Islet of Langerhans (tissue), 1 donor: ENCODE measurements at regions not wholly inside any gene's neighbourhood (a gene's known extent, or its start where the extent isn't known, plus 50 kb on each side); places are given as distances from the start of the nearest gene placed in this dataset.
"Not testable (repeated sequence)": the region's sequence is repeated elsewhere in the genome, so short reads cannot be mapped to it uniquely, and the experiment has no call there.

Experiments used
- FAIRE-seq: peaks from one replicate; lab custom pipeline; 2011; peaks lifted over from hg19 to GRCh38; lab: Jason Lieb, UNC

DNA sequence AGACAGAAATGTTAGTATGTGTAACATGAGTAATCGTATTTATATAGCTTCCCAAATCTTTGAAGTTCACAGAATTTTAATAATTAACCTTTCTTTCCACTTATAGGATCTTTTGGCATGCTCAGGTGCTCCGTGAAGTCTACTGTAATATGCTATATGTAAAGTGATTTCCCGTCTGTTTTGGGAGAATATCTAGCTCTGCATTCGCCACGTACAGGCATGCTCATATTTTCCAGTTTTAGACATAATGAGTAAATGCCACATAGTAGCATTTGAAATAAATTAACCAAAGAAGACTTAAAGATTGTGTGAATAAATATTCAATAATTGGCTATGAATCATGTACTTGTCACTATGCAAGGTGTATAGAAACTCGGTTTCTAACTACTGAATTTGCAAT is 189.0 kb upstream of the CSNK1A1L start:
- FAIRE-seq: no peak

DNA sequence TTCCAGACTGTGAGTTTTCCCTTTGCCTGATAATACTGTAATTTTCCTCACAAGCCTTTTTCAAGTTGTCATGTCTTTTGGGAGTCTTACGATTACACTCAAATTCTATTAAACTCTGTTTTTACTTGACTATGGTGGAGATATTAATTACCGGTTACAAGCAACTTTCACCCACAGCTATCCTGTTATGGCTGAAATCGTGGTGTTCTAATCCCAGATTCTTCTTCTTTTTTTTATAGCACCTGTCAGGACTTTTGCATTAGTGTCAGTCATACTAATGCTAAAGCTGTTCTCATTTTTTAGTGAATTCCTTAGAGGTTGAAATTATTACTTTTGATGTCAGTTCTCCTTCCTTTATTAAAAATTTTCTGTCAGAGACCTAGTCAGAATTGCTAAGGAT is 187.8 kb upstream of the CSNK1A1L start:
- no peak for FAIRE-seq

DNA sequence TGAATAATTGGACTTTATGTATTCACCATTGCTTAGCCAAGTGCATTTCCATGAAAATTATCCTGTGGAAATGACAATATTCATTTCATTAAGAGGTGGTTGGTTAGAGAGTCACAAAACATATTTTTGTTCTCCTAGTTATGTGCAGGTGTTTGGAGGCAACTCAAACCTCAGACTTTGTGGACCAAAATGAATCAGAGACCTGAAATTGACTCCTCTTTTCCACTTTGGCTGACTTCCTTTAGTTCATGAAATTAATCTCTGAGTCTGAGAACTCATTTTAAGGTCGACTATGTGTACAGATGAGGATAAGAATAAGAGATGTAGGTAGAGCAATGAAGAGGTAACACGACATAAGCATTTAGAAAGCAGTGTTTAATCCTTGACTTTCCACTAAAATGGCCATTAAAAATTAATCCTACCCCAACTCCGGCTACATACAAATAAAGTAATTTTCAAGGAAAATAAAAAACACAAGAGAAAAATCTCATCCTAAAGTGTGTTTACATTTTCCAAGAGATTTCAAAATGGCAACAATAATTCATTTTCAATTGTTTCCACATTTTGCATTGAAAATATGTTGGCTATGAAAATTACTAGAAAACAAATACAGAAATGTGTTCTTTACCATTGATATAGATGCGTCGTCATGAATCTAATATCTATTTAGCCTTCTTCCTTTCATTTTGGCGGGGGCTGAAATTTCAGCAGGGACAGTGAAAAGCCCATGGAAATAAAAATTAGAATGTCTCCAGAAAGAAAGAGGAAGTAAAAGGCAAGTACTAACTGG is 185.4 kb upstream of the CSNK1A1L start:
- FAIRE-seq: no peak

DNA sequence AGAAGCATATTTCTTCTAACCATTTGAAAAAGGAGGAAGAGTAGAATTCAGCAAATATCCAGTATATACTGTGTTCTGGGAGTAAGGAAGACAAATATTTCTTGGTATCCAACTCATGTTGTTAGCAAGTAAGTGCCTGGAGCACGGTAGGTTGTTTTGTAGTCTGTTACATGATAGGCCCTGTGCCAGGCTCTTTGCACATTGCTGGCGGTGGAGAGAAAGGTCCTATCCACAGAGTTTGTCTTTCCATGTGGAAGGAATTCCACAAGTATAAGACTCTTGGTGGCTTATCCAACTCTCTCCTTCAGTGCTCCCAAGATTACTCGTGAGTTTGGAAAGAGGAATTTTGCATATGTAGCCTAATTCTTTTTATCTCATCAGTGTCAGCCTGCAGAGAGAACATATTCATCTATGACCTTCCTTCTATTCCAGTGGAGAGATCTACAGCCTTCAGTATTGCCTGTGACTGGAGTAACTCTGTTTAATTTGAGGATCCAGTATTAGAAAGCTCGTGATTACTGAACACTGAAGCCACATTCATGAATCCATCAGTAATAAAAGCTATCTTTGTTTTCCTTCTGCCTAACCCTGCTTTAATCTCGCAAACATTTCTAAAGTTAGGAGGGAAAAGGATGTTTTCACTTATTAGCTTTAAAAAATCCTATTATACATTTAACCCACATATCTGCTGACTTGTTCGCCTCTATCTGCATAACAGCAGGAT is 183.9 kb upstream of the CSNK1A1L start:
- no peak for FAIRE-seq

DNA sequence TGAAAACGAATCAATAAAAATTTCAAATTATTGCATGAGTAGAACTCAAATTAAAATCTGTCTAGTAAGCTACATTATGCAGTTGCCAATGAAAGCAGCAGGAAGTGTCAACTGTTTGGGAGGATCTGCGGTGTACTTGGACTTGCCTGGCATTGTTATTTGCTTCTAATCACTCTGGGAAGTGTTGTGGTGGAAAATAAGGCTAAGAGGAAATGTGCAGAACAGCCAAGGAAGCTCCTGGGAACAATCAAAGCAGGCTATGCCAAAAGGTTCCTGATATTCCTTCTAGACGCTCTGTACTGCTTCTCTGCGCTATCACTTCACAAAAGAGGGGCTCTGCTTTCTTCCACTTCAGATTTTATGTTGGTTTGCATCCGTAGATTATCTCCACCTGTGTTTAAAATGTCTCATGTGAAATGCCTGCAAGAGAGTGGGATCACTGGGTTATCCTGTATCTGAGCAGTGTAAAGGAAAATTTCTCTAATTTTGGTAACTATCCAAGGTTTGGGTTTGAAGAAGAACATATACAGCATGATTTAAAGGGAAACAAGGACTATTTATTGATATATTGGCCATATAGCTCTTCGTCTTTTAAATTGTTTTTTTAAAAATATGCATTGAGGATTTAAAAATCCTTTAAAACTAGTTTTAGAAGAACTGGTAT is 182.7 kb upstream of the CSNK1A1L start:
- no peak for FAIRE-seq

DNA sequence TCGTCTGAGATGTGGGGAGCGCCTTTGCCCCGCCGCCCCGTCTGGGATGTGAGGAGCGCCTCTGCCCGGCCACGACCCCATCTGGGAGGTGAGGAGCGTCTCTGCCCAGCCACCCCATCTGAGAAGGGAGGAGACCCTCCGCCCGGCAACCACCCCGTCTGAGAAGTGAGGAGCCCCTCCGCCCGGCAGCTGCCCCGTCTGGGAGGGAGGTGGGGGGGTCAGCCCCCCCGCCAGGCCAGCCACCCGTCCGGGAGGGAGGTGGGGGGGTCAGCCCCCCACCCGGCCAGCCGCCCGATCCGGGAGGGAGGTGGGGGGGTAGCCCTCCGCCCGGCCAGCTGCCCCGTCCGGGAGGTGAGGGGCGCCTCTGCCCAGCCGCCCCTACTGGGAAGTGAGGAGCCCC is 174.8 kb upstream of the CSNK1A1L start:
- not testable (repeated sequence) for FAIRE-seq

DNA sequence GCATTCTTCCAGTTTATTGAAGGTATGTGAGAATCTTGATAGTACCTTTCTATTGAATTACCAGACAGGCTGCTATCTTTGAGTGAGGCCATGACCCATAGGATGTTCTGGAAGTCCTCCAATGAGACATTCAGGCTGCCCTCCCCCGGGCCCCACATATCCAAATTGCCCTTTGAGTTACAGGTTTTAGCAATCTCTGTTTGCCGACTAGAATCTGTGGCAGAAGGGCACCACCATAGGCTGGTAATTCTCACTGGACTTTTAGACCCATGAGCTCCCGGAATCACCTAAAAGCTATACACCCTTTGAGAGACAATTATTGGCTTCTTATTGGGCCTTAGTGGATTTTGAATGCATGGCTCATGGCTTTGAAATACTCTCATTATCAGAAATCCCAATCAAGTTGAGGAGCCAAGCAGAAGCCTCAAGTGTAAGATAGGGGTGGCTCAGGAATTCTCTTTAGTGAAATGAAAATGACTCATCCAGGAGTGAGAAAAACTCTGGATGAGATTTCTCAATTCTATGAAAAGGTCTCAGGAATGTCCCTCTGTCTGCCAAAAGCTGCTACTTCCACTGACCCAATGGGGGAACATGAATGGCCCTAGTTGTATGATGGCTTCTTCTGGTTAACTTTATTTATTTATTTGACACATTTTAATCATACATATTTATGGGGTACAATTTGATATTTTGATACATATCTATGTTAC is 172.1 kb upstream of the CSNK1A1L start:
- no peak for FAIRE-seq

DNA sequence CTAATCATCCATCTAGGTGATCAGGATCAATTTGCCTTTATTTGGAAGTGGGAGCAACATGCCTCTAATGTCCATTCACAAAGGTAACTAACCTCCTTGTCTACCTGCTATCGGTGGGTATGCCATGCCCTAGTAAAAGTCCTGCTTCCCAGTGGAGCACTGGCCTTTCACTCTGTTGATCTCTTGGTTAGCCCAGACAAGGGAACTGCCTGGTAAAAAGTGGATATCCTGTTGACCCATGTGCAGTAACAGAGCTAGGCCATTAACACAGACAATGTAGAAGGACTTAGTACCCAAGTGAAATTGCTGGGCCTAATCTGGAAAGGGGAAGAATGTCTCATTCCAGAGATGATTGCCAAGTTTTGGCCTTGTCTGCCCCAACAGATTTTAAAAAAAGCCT is 171.5 kb upstream of the CSNK1A1L start:
- no peak for FAIRE-seq

DNA sequence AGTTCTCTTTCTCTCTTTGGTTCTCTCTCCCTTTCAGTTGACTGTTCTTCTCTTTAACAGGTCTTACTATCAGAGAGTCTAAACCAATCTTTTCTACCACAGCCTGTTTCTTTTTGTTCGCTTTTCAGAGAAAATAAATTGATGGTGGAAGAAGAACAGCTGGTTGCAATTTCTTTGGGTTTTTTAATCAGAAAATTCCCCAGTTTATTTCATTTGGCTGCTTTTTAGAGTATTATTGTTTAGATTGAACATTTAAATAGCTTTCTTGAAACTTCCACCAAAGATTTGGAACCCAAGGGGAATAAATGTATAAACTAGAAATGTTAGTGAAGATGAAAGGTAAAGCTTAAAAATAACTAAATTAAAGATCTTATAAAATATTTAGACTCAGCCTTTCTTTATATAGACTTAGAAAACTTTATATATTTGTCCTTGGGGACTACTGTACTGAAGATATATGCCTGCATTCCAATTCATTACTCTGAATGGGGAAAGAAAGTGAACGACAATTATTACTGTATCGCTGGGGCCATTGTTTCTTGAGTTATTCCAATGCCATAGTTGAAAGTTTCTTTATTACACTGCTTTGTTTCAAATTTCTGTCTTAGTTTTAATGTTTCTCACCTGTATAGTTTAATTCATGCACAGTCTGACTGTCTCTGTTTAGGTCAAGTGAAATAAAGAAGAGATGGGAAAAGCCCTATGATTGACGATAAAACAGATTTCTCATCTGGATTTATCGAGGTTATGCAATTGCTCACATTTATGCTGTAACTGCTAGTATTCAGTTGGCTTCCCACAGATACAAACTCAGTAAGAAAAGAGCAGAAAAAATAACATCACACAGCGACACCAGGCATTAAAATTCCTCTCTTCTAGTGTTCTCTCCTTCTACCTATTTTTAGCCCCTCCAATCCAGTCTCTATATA is 169.4 kb upstream of the CSNK1A1L start:
- FAIRE-seq: no peak

DNA sequence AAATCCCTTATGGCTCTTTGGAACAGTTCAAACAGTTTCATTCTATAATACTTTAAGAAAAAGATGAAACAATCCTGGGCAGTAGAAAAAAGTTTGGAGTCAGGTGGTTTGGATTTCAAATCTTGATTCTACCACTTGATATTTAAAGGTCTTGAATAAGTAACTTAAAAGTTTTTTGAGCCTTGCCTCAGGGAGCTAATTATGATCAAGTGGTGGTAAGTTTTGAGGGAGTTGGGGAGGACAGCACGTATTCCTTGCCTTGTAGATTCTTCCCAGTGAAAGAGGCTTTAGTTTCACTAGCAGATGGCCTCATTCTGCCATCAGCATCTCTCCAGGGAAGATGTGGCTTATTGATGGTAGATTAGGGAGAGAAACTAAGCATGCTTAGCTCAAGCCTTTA is 168.4 kb upstream of the CSNK1A1L start:
- FAIRE-seq: no peak

DNA sequence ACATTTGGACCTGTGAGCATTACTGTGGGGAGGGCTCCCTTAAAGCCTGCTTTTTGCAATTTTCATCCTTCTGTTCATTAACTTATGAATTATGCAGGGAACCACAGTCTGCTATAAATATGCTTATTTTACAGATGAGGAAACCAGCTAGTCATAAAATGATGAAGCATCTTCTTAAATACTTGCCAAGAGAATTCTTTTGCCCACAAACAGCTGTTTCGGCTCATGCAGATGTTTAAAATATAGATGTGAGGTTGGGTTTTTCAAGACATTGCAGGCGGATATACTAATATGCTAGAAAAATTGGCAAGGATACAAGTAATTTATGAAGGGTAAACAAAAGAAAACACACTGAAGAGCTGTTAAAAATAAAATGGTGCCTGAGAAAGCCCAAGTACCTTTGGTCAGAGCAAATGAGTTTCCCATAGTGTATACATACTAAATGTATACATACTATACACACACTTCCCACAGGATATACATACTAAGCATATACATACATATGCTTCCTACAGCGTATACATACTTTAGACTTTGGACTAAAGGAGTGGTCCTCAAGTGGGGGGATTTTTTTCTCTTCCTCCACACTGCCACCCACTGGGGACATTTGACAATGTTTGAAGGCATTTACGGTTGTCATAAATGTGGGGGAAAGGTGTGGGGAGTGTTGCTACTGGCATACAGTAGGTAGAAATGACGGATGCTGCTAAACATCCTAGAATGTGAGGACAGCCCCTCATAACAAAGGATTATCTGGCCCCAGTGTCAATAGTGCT is 164.9 kb upstream of the CSNK1A1L start:
- no peak for FAIRE-seq

DNA sequence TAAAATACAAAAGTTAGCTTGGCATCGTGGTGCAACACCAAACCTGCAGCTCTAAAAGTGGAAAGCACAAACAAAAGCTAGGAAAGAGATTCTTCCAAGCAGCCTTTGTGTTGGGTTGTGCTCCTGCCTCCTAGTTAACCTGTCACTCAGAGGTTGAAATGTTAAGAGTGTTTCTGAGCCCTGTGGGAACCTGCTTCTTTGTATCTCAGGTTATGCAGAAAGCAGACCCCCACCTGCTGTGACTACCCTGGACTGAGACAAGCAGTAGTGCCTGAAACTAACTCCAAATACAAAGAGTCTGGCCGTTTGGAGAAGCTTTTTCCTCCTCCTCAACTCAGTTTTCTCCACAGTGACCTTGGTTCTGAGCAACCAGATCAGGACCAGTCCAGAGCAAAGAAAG is 158.4 kb upstream of the CSNK1A1L start:
- FAIRE-seq: no peak

DNA sequence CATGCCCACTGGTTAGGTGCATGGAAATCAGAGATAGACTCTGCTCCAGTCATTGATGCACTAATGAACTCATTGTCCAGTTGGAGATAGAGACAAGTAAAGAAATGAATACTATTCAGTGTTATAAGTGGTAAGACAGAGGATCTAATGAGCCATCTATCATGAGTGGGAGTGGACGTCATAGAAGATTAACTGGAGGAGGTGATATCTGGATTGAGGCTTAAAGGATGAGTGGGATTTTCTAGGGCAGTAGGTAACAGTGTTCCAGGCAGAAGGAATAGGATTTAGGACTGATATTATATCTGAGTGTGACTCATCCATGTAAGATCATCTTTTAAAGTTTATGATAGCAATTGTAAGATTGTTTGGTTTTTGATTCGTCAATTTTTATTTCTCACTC is 152.2 kb upstream of the CSNK1A1L start:
- no peak for FAIRE-seq

DNA sequence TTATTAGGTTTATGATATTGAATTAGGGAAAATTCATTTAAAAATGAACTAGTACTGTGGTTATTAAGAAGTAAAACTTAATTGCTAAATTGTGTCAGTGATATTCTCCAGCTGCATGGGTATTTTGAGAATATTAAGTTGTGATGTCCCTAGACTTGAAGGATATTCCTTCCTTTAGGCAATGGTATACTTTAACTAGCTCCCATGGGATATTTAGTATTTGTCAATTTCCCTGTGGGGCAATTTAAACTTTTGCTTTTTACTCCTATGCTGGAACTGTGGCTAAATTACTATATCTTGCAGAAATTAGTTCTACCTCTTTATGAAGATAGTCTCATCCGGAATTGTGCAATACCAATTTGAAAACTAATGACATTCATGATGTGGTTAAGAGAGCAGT is 151.6 kb upstream of the CSNK1A1L start:
- no peak for FAIRE-seq

DNA sequence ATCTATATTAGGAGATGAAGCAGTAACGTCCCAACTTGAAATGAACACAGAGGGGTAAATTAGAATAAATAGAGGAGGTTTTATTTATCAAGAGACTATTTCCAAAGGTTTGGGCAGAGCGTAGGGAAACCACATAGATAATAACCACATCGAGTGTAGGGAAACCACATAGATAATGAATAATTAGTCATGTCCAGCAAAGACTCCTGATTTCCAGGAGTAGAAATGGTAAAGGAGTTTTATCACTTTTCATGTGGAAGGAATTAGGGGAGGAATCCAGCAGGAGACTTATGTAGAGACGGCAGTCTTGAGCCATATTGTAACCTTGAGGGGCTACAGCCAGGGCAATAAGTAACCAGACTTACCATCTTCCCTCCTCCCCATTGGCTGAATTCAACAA is 136.3 kb upstream of the CSNK1A1L start:
- FAIRE-seq: no peak

DNA sequence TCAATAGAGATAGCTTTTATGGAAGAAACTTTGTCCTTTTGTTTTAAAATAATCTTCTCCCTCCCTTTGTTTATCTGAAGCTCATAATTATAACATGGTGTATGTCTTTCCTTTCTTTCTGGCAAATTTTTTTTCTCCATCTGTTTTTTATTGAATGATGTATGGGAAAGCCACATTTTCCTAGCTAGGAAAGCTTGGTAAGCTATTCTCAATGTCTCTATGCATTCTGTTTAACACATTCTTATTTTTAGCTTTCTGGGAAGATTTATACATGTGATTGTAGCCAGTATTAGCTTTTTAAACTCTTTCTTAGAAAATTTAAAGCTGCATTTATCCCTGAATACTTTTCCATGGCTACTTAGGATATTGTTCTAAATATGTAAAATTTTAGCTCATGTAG is 124.9 kb upstream of the CSNK1A1L start:
- FAIRE-seq: no peak

DNA sequence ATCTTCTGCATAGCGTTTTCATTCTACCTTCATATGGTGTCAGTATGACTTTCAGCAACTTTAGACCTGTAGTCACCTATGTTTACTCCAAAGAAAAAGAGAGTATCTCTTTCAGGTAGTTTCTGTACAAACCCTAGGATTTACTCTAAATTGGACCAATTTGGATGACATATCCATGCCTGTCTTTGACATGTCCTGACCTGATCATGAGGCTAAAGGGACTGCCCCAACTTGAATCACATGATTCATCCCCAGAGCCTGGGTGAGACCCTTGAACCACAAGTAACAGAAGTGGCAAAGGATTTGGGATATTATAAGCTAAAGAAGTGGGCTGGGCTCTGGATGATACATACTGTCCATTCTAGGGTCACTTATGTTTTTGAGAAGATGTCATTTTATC is 124.5 kb upstream of the CSNK1A1L start:
- no peak for FAIRE-seq

DNA sequence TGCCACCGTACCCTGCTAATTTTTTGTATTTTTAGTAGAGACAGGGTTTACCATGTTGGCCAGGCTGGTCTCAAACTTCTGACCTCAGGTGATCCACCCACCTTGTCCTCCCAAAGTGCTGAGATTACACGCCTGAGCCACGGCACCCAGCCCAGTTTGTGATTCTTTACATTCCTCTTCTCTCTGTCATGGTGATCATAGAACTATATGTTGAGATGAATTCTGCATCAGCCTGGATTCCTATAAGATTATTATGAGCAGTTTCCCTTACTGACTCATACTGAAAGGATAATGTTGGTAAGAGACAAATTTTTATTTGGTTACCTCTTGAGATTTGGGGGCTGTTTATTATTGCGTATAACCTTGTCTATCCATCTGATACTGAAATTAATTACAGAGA is 121.5 kb upstream of the CSNK1A1L start:
- no peak for FAIRE-seq

DNA sequence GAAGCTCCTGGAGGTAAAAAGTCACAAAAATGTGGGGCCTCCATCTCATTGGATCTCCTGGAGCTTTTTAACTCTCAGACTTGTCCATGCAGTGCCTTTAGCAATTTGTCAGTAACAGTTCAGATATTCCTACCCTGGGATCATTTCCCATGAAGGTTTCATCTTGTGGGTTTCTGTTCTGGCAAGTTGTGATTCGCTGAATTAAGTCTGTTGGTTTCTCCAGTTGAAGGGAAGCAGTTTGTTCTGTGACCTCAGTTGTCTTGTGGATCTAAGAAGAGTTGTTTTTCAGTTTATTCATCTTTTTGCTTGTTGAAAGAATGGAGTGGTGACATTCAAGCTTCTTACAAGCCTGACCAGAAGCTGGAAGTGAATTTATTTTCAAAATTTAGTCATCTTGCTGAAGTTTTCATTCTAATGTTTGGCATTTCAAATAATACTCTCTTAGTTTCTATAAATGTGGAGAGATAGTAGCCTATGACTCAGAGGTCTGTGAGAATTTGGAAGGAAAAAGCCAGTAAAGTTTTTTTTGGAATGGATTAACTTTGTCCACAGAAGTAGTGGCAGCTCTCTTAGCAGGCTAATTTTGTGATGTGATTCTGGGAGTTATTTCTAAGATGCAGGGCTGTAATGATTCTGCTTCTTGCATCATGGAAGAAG is 120.1 kb upstream of the CSNK1A1L start:
- FAIRE-seq: no peak

DNA sequence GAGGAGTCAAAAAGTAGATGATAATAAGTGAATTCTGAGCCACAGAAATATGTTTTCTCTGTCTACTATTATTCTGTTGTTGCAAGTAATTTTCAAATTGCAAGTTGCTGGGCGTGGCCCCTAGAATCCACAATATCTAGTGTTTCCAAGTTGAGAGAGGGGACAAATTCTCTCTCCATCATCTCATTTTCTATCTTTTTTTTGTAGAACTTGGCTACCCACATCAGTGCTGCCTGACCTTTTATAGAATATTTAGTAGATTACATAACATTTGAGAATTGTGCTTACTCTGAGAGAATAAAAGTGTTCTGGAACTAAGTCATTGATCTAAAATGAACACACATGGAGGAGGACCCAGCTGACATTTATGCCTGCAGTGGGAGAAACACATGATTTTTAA is 110.9 kb upstream of the CSNK1A1L start:
- FAIRE-seq: no peak
